ENCODE measurements at regions not wholly inside any gene's neighbourhood (a gene's known extent, or its start where the extent isn't known, plus 50 kb on each side); places are given as distances from the start of the nearest gene placed in this dataset.

DNA sequence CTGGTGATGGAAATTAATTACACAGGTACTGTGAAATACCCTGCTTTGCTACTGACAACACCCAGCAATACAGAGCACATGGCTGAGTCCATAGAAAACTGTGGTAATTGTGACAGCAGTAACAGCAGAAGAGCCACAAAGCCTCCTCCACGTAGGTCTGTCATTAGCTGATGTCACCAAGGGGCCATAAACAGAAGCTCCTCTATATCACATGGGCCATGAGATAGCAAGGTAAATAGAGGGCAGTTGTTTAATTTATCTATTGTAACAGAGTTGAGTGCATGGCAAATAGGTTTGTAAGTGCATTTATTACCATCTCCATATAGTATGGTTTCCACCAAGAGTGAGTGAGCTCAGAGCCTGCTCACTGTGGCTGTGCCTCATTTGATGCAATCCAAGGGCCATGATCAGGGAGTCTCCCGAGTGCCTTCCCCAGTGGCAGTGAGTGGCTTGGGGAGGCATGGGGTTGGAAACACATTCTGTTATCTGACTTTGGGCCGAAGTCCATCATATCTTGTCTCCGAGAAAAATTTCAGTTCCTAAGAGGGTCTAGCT lies 281.2 kb downstream of the SKAP2 start:
- no peaks in the 10 kb centered on the region for H3K36me3 ChIP-seq (ENCODE audit: insufficient read depth in 1 of 2, low read depth in 1 of 2)
- no peaks in the 10 kb centered on the region for H3K4me1 ChIP-seq
- H3K27me3 ChIP-seq (ENCODE audit: insufficient read depth in 3 of 3, low read length in 2 of 3), result peaks cover 0 to 10% (median 4%) of the 10 kb centered on the region in 3 donors
- WGBS, 3 donors, result 87 to 94% (median 91%) methylated on average over 4 of the region's 4 CpGs
- ATAC-seq (no peak), DNase-seq (no peak)
- H3K27ac ChIP-seq, result no peak overlapping the region
- H3K4me3 ChIP-seq, result no peak overlapping the region
- no peaks in the 10 kb centered on the region for H3K9me3 ChIP-seq
- TF ChIP-seq, protein P1, sequence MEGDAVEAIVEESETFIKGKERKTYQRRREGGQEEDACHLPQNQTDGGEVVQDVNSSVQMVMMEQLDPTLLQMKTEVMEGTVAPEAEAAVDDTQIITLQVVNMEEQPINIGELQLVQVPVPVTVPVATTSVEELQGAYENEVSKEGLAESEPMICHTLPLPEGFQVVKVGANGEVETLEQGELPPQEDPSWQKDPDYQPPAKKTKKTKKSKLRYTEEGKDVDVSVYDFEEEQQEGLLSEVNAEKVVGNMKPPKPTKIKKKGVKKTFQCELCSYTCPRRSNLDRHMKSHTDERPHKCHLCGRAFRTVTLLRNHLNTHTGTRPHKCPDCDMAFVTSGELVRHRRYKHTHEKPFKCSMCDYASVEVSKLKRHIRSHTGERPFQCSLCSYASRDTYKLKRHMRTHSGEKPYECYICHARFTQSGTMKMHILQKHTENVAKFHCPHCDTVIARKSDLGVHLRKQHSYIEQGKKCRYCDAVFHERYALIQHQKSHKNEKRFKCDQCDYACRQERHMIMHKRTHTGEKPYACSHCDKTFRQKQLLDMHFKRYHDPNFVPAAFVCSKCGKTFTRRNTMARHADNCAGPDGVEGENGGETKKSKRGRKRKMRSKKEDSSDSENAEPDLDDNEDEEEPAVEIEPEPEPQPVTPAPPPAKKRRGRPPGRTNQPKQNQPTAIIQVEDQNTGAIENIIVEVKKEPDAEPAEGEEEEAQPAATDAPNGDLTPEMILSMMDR (IDR thresholded peaks at IDR 0.05), result no peak
- intact Hi-C loops (cut with DNase I), result no loop called here

GRCh38 chr7:26584326-26584725 lies 280.1 kb downstream of the SKAP2 start:
- Histone ChIP-seq H3K27me3 (ENCODE audit: insufficient read depth in 3 of 3, low read length in 2 of 3) (peaks cover 0 to 10% (median 4%) of the 10 kb centered on the region in 3 donors), H3K36me3 (ENCODE audit: insufficient read depth in 1 of 2, low read depth in 1 of 2) (no peaks in the 10 kb centered on the region), H3K4me1 (no peaks in the 10 kb centered on the region), H3K27ac (no peak overlapping the region), H3K4me3 (no peak overlapping the region), H3K9me3 (no peaks in the 10 kb centered on the region)
- no peak for ATAC-seq
- DNase-seq, result no peak
- WGBS, 3 donors, result 65 to 80% (median 78%) methylated on average over 2 of the region's 2 CpGs
- TF ChIP-seq, protein P1 (IDR thresholded peaks at IDR 0.05), result no peak
- intact Hi-C loops (cut with DNase I), result no loop called here

DNA sequence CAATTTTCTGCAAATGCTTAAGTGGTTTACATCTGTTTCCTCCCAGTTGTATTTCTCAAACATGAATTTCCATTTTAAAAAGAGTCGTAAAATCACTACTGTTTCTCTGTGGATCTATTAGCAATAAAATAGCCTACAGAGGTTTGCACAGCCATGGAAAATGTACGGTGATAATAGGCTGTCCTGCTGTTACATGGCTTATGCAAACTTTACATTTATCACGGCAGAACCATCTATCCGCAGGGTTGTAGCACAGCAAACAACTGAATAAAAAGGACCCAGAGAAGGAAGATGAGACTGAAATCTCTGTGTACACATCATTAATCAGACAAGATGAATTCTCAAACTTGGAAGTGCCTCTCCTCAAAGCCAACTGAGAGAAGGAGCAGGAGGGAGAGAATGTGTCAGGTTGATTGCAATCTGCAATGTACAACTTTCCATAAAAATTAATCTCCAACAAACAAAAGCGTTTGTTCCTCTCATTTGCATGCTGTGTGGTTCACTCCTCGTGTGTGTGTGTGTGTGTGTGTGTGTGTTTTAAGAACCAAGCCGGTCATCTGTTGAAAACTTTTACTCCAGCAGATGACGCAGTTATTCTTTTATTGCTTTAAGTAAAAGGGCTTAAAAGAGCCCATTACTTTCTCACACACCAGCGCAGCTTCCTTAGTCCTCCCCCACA lies 279.3 kb downstream of the SKAP2 start:
- H3K4me3 ChIP-seq, result no peak overlapping the region
- DNase-seq (no peak), ATAC-seq (no peak)
- intact Hi-C loops (cut with DNase I), result no loop called here
- no peaks in the 10 kb centered on the region for H3K4me1 ChIP-seq
- H3K27ac ChIP-seq, result no peak overlapping the region
- H3K27me3 ChIP-seq (ENCODE audit: insufficient read depth in 3 of 3, low read length in 2 of 3), result peaks cover 0 to 10% (median 2%) of the 10 kb centered on the region in 3 donors
- TF ChIP-seq, protein P1 (IDR thresholded peaks at IDR 0.05), result no peak
- no peaks in the 10 kb centered on the region for H3K9me3 ChIP-seq
- 63 to 69% (median 65%) methylated on average over 9 of the region's 9 CpGs for WGBS, 3 donors
- H3K36me3 ChIP-seq (ENCODE audit: insufficient read depth in 1 of 2, low read depth in 1 of 2), result no peaks in the 10 kb centered on the region

DNA sequence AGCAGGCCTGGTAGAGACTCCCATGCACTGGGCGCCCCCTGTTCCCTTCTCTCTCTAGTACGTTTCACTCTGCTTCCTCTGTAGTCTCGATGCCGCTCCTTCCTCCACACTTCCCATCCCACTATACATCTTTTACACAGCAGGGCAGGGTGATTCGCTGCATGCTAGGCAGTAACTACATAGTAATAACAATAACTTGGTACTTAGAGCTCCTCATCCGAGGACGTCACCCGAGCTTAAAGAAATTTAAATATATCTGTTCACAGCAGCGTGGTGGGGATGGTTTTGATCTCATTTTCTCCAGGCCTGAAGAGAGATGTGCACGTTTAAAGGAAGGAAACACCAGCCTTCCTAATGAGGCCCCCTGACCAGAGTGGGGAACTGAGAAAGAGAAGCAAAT lies 276.9 kb downstream of the SKAP2 start:
- ATAC-seq (no peak), DNase-seq (no peak)
- no peaks in the 10 kb centered on the region for H3K36me3 ChIP-seq (ENCODE audit: insufficient read depth in 1 of 2, low read depth in 1 of 2)
- no peak overlapping the region for H3K27ac ChIP-seq
- no peaks in the 10 kb centered on the region for H3K4me1 ChIP-seq
- no peaks in the 10 kb centered on the region for H3K27me3 ChIP-seq (ENCODE audit: insufficient read depth in 3 of 3, low read length in 2 of 3)
- no peaks in the 10 kb centered on the region for H3K9me3 ChIP-seq
- WGBS, 3 donors, result 82 to 88% (median 84%) methylated on average over 10 of the region's 10 CpGs
- TF ChIP-seq, protein P1 (IDR thresholded peaks at IDR 0.05), result no peak
- H3K4me3 ChIP-seq, result no peak overlapping the region
- intact Hi-C loops (cut with DNase I), result no loop called here

GRCh38 chr7:26588511-26588910 lies 275.9 kb downstream of the SKAP2 start:
- TF ChIP-seq, protein P1 (IDR thresholded peaks at IDR 0.05), result no peak
- DNase-seq (no peak), ATAC-seq (no peak)
- no peaks in the 10 kb centered on the region for H3K4me1 ChIP-seq
- H3K9me3 ChIP-seq, result no peaks in the 10 kb centered on the region
- intact Hi-C loops (cut with DNase I), result no loop called here
- WGBS, 3 donors, result 50 to 70% (median 57%) methylated on average over 1 of the region's 1 CpG
- H3K27ac ChIP-seq, result no peak overlapping the region
- H3K36me3 ChIP-seq (ENCODE audit: insufficient read depth in 1 of 2, low read depth in 1 of 2), result no peaks in the 10 kb centered on the region
- H3K4me3 ChIP-seq, result no peak overlapping the region
- no peaks in the 10 kb centered on the region for H3K27me3 ChIP-seq (ENCODE audit: insufficient read depth in 3 of 3, low read length in 2 of 3)
